Neural progenitor cell (in vitro differentiated cells): ENCODE measurements at regions not wholly inside any gene's neighbourhood (a gene's known extent, or its start where the extent isn't known, plus 50 kb on each side); places are given as distances from the start of the nearest gene placed in this dataset.

Experiments used
- DNase-seq: peaks from one replicate; pipeline ENCODE4 v3.0.0-alpha.2; 2016; ENCODE audit warnings: low spot score
- H2AFZ ChIP-seq: fragments of 200-600 bp; sonication (generic); replicated peaks from 2 replicates; pipeline ENCODE4 v1.6.1; 2016; ENCODE audit warnings: antibody characterized with exemption
- H3F3A ChIP-seq: fragments of 200-600 bp; sonication (generic); 2 replicates; pipeline ENCODE4 v1.6.1; 2016; ENCODE audit warnings: antibody characterized with exemption, low read depth
- H3K27ac ChIP-seq: fragments of 200-600 bp; sonication (generic); 2 replicates; pipeline ENCODE4 v1.5.1; 2016; ENCODE audit warnings: mild to moderate bottlenecking
- H3K27me3 ChIP-seq: fragments of 200-600 bp; sonication (generic); 2 replicates; pipeline ENCODE4 v1.6.1; 2016; ENCODE audit warnings: mild to moderate bottlenecking, moderate library complexity
- H3K36me3 ChIP-seq: fragments of 200-600 bp; sonication (generic); 2 replicates; pipeline ENCODE4 v1.5.1; 2016
- H3K4me1 ChIP-seq: fragments of 200-600 bp; sonication (generic); 2 replicates; pipeline ENCODE4 v1.6.1; 2016; ENCODE audit warnings: mixed run types
- H3K4me2 ChIP-seq: fragments of 200-600 bp; sonication (generic); 2 replicates; pipeline ENCODE4 v1.6.1; 2016
- H3K4me3 ChIP-seq: fragments of 200-600 bp; sonication (generic); 2 replicates; pipeline ENCODE4 v1.5.1; 2016
- H3K79me2 ChIP-seq: fragments of 200-600 bp; sonication (generic); 2 replicates; pipeline ENCODE4 v1.6.1; 2016; ENCODE audit warnings: low read depth
- H3K9ac ChIP-seq: fragments of 200-600 bp; sonication (generic); 2 replicates; pipeline ENCODE4 v1.6.1; 2016
- H3K9me3 ChIP-seq: fragments of 200-600 bp; sonication (generic); 2 replicates; pipeline ENCODE4 v1.5.1; 2016; ENCODE audit warnings: low read depth
- H4K20me1 ChIP-seq: fragments of 200-600 bp; sonication (generic); 2 replicates; pipeline ENCODE4 v1.6.1; 2016; ENCODE audit warnings: low read depth
- H3K27ac Mint-ChIP-seq: 3 replicates; pipeline ENCODE4 v1.8.0; 2021; ENCODE audit warnings: mixed read lengths
- H3K27me3 Mint-ChIP-seq: 2 replicates; pipeline ENCODE4 v1.8.0; 2022; ENCODE audit warnings: low read depth, mild to moderate bottlenecking, inconsistent platforms, moderate library complexity, mixed read lengths; ENCODE audit not compliant: insufficient read depth
- H3K36me3 Mint-ChIP-seq: 3 replicates; pipeline ENCODE4 v1.8.0; 2021; ENCODE audit warnings: mixed read lengths
- H3K4me1 Mint-ChIP-seq: 3 replicates; pipeline ENCODE4 v1.8.0; 2021; ENCODE audit warnings: mixed read lengths
- H3K4me3 Mint-ChIP-seq: 3 replicates; pipeline ENCODE4 v1.8.0; 2021; ENCODE audit warnings: mild to moderate bottlenecking, moderate library complexity, mixed read lengths
- H3K9me3 Mint-ChIP-seq: 3 replicates; pipeline ENCODE4 v1.8.0; 2020; ENCODE audit warnings: mixed read lengths
- EZH2 ChIP-seq: fragments of 200-600 bp; sonication (generic); IDR thresholded peaks from 2 replicates; pipeline ENCODE4 v1.6.1; 2017; ENCODE audit warnings: antibody characterized with exemption, mild to moderate bottlenecking, moderate library complexity
- EZH2phosphoT487 ChIP-seq: fragments of 200-600 bp; sonication (generic); IDR thresholded peaks from 2 replicates; pipeline ENCODE4 v1.6.1; 2017; ENCODE audit warnings: antibody characterized with exemption
- TF ChIP-seq, protein P1 (sequence below): fragments of 200-600 bp; sonication (generic); IDR thresholded peaks from 2 replicates; pipeline ENCODE4 v1.5.1; 2017; ENCODE audit warnings: antibody characterized with exemption, mild to moderate bottlenecking

DNA sequence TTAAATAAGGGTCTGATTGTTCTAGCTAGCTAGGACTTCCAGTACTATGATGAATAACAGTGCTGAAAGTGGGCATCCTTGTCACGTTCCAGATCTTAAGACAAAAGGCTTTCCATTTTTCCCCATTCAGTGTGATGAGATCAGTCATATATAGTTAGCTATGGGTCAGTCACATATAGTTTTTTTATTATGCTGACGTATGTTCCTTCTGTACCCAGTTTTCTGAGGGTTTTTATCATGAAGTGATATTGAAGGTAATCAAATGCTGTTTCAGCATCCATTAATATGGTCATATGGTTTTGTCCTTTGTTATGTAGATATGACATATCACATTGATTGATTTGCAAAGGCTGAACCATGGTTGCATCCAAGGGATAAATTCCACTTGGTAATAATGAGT, 800.1 kb upstream of the FBXO33 start:
- no peak overlapping the region for H3K4me3 ChIP-seq
- H3K9ac ChIP-seq, result no peak overlapping the region
- no peaks in the 10 kb centered on the region for H3K36me3 Mint-ChIP-seq
- no peaks in the 10 kb centered on the region for H3K79me2 ChIP-seq
- no peaks in the 10 kb centered on the region for H3K27me3 Mint-ChIP-seq
- H3K9me3 Mint-ChIP-seq, result peaks cover 2% of the 10 kb centered on the region
- H4K20me1 ChIP-seq, result no peaks in the 10 kb centered on the region
- TF ChIP-seq EZH2, result no peak
- H3K36me3 ChIP-seq, result no peaks in the 10 kb centered on the region
- no peak overlapping the region for H3K27ac ChIP-seq
- H3K4me1 Mint-ChIP-seq, result no peaks in the 10 kb centered on the region
- no peak overlapping the region for H3K4me2 ChIP-seq
- no peaks in the 10 kb centered on the region for H3K27me3 ChIP-seq
- H3F3A ChIP-seq, result no peaks in the 10 kb centered on the region
- no peak overlapping the region for H2AFZ ChIP-seq
- H3K9me3 ChIP-seq, result no peaks in the 10 kb centered on the region
- no peak overlapping the region for H3K27ac Mint-ChIP-seq
- no peaks in the 10 kb centered on the region for H3K4me1 ChIP-seq
- no peak for DNase-seq
- no peak overlapping the region for H3K4me3 Mint-ChIP-seq

DNA sequence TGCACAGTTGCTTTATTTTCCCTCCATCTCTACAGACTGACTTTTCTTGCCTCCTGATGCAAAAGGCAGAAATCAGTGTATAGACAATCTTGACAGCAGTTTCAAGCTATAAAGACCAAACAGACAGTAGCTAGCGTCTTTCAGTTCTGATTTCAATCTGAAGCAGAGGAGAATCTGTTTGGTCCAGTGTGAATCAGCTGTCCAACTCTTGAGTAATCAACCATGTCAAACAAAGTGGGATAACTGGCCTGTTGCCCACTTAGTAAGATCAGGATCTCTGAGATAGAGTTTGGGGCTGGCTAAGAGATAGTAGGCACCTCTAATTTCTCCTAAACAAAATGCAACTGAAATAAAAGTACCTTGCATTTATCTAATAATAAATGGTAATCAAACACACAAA, 797.4 kb upstream of the FBXO33 start:
- Histone ChIP-seq H3K4me2 (no peak overlapping the region), H2AFZ (no peak overlapping the region), H3F3A (no peaks in the 10 kb centered on the region), H3K27me3 (no peaks in the 10 kb centered on the region), H3K9ac (no peak overlapping the region), H3K79me2 (no peaks in the 10 kb centered on the region), H3K36me3 (no peaks in the 10 kb centered on the region), H3K4me1 (no peaks in the 10 kb centered on the region), H3K9me3 (no peaks in the 10 kb centered on the region), H3K27ac (no peak overlapping the region), H4K20me1 (no peaks in the 10 kb centered on the region), H3K4me3 (no peak overlapping the region)
- TF ChIP-seq EZH2 (no peak), EZH2phosphoT487 (no peak)
- TF ChIP-seq, protein P1, sequence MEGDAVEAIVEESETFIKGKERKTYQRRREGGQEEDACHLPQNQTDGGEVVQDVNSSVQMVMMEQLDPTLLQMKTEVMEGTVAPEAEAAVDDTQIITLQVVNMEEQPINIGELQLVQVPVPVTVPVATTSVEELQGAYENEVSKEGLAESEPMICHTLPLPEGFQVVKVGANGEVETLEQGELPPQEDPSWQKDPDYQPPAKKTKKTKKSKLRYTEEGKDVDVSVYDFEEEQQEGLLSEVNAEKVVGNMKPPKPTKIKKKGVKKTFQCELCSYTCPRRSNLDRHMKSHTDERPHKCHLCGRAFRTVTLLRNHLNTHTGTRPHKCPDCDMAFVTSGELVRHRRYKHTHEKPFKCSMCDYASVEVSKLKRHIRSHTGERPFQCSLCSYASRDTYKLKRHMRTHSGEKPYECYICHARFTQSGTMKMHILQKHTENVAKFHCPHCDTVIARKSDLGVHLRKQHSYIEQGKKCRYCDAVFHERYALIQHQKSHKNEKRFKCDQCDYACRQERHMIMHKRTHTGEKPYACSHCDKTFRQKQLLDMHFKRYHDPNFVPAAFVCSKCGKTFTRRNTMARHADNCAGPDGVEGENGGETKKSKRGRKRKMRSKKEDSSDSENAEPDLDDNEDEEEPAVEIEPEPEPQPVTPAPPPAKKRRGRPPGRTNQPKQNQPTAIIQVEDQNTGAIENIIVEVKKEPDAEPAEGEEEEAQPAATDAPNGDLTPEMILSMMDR, result no peak
- H3K36me3 Mint-ChIP-seq, result no peaks in the 10 kb centered on the region
- H3K27ac Mint-ChIP-seq, result no peak overlapping the region
- no peaks in the 10 kb centered on the region for H3K9me3 Mint-ChIP-seq
- H3K27me3 Mint-ChIP-seq, result no peaks in the 10 kb centered on the region
- H3K4me3 Mint-ChIP-seq, result no peak overlapping the region
- DNase-seq, result no peak
- H3K4me1 Mint-ChIP-seq, result no peaks in the 10 kb centered on the region

DNA sequence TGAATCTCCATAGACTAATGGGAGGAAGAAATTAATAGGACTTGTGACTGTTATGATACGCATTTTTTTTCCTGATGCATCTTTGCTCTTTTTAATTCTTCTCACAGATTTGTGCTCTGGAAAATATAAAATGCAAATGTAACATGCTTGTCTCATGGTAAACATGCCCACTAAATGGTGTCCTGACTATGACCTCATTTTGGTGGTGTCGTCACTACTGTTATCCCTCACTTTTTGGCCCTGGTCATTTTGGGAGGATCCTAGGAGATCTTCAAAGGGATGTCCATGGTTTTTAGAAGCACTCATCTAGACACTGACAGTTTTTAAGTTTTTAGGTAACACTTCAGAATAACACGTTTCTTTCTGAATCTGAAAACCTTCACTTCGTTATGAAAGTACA, 790.8 kb upstream of the FBXO33 start:
- no peak overlapping the region for H3K4me3 ChIP-seq
- H3K36me3 ChIP-seq, result no peaks in the 10 kb centered on the region
- H3K4me2 ChIP-seq, result no peak overlapping the region
- TF ChIP-seq EZH2phosphoT487, result no peak
- TF ChIP-seq EZH2, result no peak
- TF ChIP-seq, protein P1, result no peak
- H4K20me1 ChIP-seq, result no peaks in the 10 kb centered on the region
- no peak for DNase-seq
- no peaks in the 10 kb centered on the region for H3K4me1 ChIP-seq
- H3K27ac ChIP-seq, result no peak overlapping the region
- no peak overlapping the region for H3K27ac Mint-ChIP-seq
- H3K9ac ChIP-seq, result no peak overlapping the region
- H3K4me1 Mint-ChIP-seq, result peaks cover 3% of the 10 kb centered on the region
- H3K27me3 Mint-ChIP-seq, result no peaks in the 10 kb centered on the region
- H3K79me2 ChIP-seq, result no peaks in the 10 kb centered on the region
- H3K9me3 Mint-ChIP-seq, result no peaks in the 10 kb centered on the region
- H3F3A ChIP-seq, result no peaks in the 10 kb centered on the region
- H2AFZ ChIP-seq, result no peak overlapping the region
- H3K36me3 Mint-ChIP-seq, result no peaks in the 10 kb centered on the region
- no peaks in the 10 kb centered on the region for H3K27me3 ChIP-seq
- no peak overlapping the region for H3K4me3 Mint-ChIP-seq
- H3K9me3 ChIP-seq, result no peaks in the 10 kb centered on the region

DNA sequence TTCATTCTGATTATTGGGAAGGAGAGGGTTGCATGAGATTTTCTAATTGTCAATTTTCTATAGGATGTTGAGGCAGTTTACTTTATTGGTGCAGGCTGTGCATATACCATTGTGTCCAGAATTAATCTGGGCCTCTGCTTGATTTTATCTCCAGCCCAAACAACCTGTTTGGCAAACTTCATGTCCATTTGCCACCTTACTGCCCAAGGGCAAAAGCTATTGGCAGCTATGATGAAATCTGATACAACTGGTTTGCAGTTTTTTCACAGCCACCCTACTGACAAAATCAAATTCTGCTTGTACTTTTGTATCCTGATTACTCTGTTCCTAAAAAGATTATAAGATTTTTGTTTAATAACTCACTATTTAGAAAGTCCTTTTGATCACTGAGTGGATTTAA, 789.2 kb upstream of the FBXO33 start:
- Histone ChIP-seq H3K4me2 (no peak overlapping the region), H3K4me1 (no peaks in the 10 kb centered on the region), H3K9me3 (no peaks in the 10 kb centered on the region), H3K9ac (no peak overlapping the region), H3K79me2 (no peaks in the 10 kb centered on the region), H3K27ac (no peak overlapping the region), H4K20me1 (no peaks in the 10 kb centered on the region), H3K4me3 (no peak overlapping the region), H3K36me3 (no peaks in the 10 kb centered on the region), H2AFZ (no peak overlapping the region), H3K27me3 (no peaks in the 10 kb centered on the region), H3F3A (no peaks in the 10 kb centered on the region)
- TF ChIP-seq, protein P1, result no peak
- TF ChIP-seq EZH2phosphoT487 (no peak), EZH2 (no peak)
- Mint-ChIP-seq H3K9me3 (no peaks in the 10 kb centered on the region), H3K4me1 (peaks cover 3% of the 10 kb centered on the region), H3K4me3 (no peak overlapping the region), H3K27ac (no peak overlapping the region), H3K27me3 (no peaks in the 10 kb centered on the region), H3K36me3 (no peaks in the 10 kb centered on the region)
- DNase-seq, result no peak
